HG02759 (cell line): ENCODE measurements at regions not wholly inside any gene's neighbourhood (a gene's known extent, or its start where the extent isn't known, plus 50 kb on each side); places are given as distances from the start of the nearest gene placed in this dataset.

ENCODE experiments used
- ATAC-seq: cut with Tn5 transposase; IDR thresholded peaks from one replicate; pipeline ENCODE4 v1.9.1; 2021; ENCODE audit warnings: mild to moderate bottlenecking, moderate library complexity; ENCODE audit not compliant: unreplicated experiment

DNA sequence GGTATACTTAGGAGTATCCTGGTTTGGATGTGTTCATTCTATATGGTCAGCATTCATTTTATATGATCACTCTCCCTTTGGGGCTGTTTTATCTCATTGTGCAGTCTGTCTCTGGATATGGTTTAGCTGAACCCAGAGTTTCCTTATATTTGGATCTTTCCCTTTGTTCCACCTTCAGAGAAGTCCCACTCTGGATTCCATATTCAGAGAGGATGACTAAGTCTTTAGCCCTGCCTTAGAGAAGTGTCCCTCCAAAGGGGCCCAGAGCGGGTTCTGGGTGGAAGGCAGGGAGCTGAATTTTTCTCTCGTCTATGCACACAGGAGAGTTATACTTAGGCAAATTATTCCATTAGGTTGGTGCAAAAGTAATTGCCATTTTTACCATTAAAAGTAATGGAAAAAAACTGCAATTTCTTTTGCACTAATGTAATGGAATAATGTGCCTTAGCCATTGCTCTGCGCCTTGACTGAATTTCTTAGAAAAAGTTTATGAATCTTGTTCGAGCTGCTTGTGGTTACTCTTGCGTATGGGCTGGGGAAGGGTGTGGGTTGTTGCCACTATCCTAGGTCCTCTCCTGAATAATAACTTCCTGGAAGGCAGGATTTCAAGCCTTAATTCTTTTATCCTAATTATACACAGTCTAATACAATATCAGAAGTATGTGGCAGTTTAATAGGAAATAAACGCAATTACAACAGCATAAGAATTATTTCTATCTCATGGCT is 74.2 kb upstream of the MTPN start:
- no peak for ATAC-seq

DNA sequence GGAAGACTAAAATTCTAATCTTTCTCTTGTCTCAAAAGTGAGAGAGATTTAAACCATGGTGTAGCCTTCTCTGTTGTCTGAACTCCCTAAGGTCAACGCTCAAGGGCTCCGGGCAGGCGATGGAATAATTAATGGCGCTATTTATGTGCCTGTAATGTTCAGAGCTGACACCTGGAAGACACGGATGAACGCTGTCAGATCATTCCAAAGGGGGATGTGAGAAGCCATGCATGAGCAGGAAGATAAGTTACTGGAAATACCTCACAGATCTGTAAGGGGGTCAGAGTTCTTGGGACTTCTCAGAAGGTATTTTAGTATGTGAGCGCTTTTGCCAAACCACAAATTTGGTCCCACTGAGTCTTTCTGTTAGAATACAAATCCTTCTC is 73.3 kb upstream of the MTPN start:
- ATAC-seq: no peak

DNA sequence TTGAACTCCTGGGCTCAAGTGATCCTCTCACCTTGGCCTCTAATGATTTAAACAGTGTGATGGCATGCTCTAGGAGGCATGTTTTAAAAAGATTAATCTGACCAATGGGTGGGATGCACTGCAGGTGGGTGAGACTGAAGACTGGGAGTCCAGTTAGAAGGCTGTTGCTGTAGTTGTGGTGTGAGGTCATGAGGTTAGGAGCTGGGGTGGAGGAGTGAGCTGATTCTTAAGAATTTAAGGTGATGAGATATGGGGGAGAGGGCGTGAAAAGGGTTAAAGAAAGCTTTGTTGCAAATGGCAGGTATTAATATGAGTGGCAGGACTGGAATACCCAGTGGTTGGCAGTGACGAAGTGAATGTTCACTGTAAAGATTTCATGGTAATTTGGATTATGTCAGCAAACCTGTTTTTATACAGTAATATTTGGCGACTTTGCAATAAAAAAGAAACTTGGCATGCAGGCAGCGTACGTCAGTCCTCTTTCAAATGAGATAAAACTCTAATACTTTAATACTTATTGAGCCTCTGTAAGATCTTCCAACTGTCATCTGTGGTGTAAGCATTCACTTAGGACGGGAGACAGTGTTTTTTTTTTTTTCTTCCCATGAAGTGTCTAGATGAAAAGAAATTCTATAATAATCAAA is 72.8 kb upstream of the MTPN start:
- no peak for ATAC-seq

DNA sequence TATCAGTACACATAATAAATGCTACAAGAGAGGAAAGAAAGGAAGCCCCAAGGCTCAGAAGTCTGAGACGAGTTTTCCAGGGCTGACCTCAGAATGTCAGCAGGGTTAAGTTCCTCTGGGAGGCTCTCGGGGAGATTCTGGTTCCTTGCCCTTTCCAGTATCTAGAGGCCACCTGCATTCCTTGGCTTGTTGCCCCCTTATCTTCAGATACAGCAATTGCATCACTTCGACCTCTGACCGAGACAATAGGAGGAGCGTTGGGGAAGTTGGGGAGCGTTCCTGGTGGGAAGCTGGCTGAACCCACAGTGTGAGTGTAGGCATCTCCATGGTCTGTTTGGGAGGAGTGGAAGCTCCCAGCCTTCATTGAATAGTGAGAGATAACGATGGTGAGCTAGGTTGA is 72.0 kb upstream of the MTPN start:
- no peak for ATAC-seq

GRCh38 chr7:136046548-136046947 is 69.4 kb upstream of the MTPN start:
- ATAC-seq: no peak

- ATAC-seq: no peak
Measured at GRCh38 chr7:136045992-136046391, 68.8 kb upstream of the MTPN start.

DNA sequence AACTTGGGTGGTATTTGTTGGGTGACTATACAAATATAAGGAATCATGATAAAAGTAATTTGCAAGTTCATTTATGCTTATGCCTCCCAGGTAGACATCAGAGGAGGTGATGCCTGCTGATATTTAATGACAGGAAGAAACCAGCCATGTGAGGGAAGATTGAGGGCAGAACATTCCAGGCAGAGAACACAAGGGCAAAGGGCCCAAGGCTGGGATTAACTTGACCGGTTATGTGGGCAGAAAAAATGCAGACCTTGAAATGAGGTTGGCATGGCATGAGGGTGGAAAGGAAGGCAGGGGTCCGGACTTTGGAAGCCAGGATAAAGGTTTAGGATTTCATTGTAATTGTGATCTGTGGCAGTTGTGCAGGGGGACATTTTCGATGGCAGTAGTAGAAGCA is 68.0 kb upstream of the MTPN start:
- no peak for ATAC-seq

GRCh38 chr7:136039577-136040345 is 62.6 kb upstream of the MTPN start:
- ATAC-seq: no peak

GRCh38 chr7:136036336-136036735 is 59.2 kb upstream of the MTPN start:
- no peak for ATAC-seq

DNA sequence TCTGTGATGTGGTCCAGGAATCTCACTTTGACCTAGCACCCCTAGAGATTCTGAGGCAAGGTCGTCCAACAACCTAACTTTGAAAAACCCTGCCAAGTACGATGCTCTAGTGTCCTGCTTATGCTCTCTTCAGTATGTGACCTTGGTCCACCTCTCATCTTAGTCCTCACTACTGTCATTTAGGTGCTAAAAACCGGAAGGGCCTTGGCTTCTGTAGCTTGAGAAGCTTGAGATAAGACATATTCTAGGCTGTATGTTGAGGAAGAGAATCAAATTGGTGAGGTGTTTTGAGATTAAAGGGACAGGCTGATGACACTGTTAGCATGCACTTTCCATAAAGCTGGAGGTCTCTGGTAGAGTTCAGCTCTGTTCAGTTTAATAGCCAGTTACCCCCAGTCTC is 57.0 kb upstream of the MTPN start:
- no peak for ATAC-seq

DNA sequence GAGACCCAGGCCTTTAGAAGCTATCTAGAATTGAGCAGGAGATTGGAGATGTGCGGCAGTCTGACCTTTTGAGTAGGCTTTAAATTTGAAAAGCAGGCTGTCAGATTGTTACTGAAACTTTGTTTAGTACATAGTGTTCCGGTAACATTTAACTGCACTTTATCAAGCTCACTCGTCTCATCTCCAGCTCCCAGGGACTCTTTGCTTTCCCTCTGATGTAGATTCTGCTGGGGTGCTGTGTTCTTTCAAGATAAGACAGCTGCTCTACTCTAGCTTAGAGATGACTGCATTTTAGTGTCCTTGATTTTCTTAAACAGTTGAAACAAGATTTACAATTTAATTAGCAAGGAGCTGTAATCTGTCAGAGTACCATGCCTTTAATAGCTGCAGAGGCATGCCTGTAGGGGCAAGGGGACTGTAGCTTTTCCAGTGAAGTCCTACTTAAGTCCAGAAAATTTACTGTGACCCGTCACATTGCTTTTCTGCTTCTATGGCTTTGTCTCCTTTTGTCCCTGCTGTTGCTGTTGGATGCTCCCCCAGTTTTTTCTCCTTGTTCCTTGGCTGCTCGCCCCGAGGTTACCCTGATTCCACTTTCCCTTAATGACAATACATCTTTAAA is 56.4 kb upstream of the MTPN start:
- no peak for ATAC-seq

GRCh38 chr7:136030867-136031318 is 53.7 kb upstream of the MTPN start:
- ATAC-seq: peak; percentile 89

GRCh38 chr7:136030330-136030729 is 53.2 kb upstream of the MTPN start:
- ATAC-seq: no peak

- no peak for ATAC-seq
Measured at GRCh38 chr7:136027160-136027559, 50.0 kb upstream of the MTPN start.
